CD14-positive monocyte (primary cell): ENCODE measurements at regions not wholly inside any gene's neighbourhood (a gene's known extent, or its start where the extent isn't known, plus 50 kb on each side); places are given as distances from the start of the nearest gene placed in this dataset.

Experiments
- DNase-seq, 3 donors: peaks; one replicate each; pipeline ENCODE4 v3.0.0-alpha.2; 2011 to 2022
- H2AFZ ChIP-seq: 2 replicates; pipeline ENCODE4 v1.6.0; 2012; ENCODE audit warnings: mild to moderate bottlenecking, low read depth, low read length, inconsistent platforms; ENCODE audit not compliant: insufficient read depth, poor library complexity, severe bottlenecking
- H3K27ac ChIP-seq, 2 donors: 1 replicate in 1 of 2; 2 replicates in 1 of 2; pipeline ENCODE4 v1.5.1; 2012 to 2013; ENCODE audit warnings: low read length in 2 of 2, control low read depth in 1 of 2, inconsistent platforms in 1 of 2, low read depth in 1 of 2, mild to moderate bottlenecking in 1 of 2
- H3K27me3 ChIP-seq, 2 donors: one replicate each; pipeline versions ENCODE4 v1.6.0 to v1.6.1; 2011 to 2013; ENCODE audit warnings: low read length in 2 of 2; ENCODE audit not compliant: control insufficient read depth in 2 of 2, insufficient read depth in 2 of 2
- H3K36me3 ChIP-seq, 2 donors: replicated peaks in 1 of 2; 1 replicate in 1 of 2; 2 replicates in 1 of 2; pipeline versions ENCODE4 v1.5.1 to v1.6.1; 2012 to 2013; ENCODE audit warnings: low read length in 2 of 2, control low read depth in 1 of 2, inconsistent platforms in 1 of 2, mild to moderate bottlenecking in 1 of 2; ENCODE audit not compliant: insufficient read depth in 2 of 2, control insufficient read depth in 1 of 2
- H3K4me1 ChIP-seq, 2 donors: 1 replicate in 1 of 2; 2 replicates in 1 of 2; pipeline versions ENCODE4 v1.5.1 to v1.6.1; 2012 to 2013; ENCODE audit warnings: low read length in 2 of 2, control low read depth in 1 of 2, inconsistent platforms in 1 of 2, mild to moderate bottlenecking in 1 of 2, moderate library complexity in 1 of 2; ENCODE audit not compliant: insufficient read depth in 2 of 2, control insufficient read depth in 1 of 2
- H3K4me2 ChIP-seq: replicated peaks from 2 replicates; pipeline ENCODE3; 2012; ENCODE audit warnings: low read length, moderate library complexity, mild to moderate bottlenecking; ENCODE audit not compliant: poor library complexity, severe bottlenecking; ENCODE audit errors: extremely low read depth
- H3K4me3 ChIP-seq, 3 experiments: fragments of 200-600 bp in 1 of 3; sonication (generic) in 1 of 3; replicated peaks in 1 of 3; 1 replicate in 2 of 3; 2 replicates in 1 of 3; pipeline ENCODE4 v1.5.1; 2011 to 2013; ENCODE audit warnings: low read length in 3 of 3, mild to moderate bottlenecking in 3 of 3, control low read depth in 2 of 3, low read depth in 2 of 3, inconsistent platforms in 1 of 3, moderate library complexity in 1 of 3
- H3K79me2 ChIP-seq: 2 replicates; pipeline ENCODE4 v1.6.0; 2012; ENCODE audit warnings: mild to moderate bottlenecking, control low read depth, inconsistent platforms, low read length, moderate library complexity; ENCODE audit not compliant: insufficient read depth
- H3K9ac ChIP-seq: 2 replicates; pipeline ENCODE4 v1.6.0; 2017; ENCODE audit warnings: low read length, mild to moderate bottlenecking; ENCODE audit not compliant: insufficient read depth, poor library complexity, severe bottlenecking
- H3K9me3 ChIP-seq, 2 donors: replicated peaks in 1 of 2; 1 replicate in 1 of 2; 2 replicates in 1 of 2; pipeline versions ENCODE4 v1.5.1 to v1.6.1; 2012 to 2013; ENCODE audit warnings: low read length in 2 of 2, control low read depth in 1 of 2; ENCODE audit not compliant: control insufficient read depth in 1 of 2, insufficient read depth in 1 of 2
- H4K20me1 ChIP-seq: 2 replicates; pipeline ENCODE4 v1.6.0; 2012; ENCODE audit warnings: mild to moderate bottlenecking, low read length, control low read depth, moderate library complexity; ENCODE audit not compliant: insufficient read depth
- H3K27ac Mint-ChIP-seq, 7 donors: one replicate each; pipeline ENCODE4 v1.8.0; 2020; ENCODE audit warnings: mild to moderate bottlenecking in 7 of 7, mixed read lengths in 7 of 7, moderate library complexity in 6 of 7, inconsistent platforms in 2 of 7
- H3K27me3 Mint-ChIP-seq, 3 donors: one replicate each; pipeline ENCODE4 v1.8.0; 2021 to 2022; ENCODE audit warnings: low read depth in 3 of 3, mild to moderate bottlenecking in 3 of 3, mixed read lengths in 3 of 3, moderate library complexity in 3 of 3, inconsistent platforms in 1 of 3
- H3K36me3 Mint-ChIP-seq, 2 donors: one replicate each; pipeline ENCODE4 v1.8.0; 2020; ENCODE audit warnings: mixed read lengths in 2 of 2, inconsistent platforms in 1 of 2, mild to moderate bottlenecking in 1 of 2
- H3K4me1 Mint-ChIP-seq: one replicate; pipeline ENCODE4 v1.8.0; 2020; ENCODE audit warnings: mild to moderate bottlenecking, mixed read lengths
- H3K4me3 Mint-ChIP-seq, 2 donors: one replicate each; pipeline ENCODE4 v1.8.0; 2020; ENCODE audit warnings: mild to moderate bottlenecking in 2 of 2, mixed read lengths in 2 of 2, moderate library complexity in 1 of 2
- H3K9me3 Mint-ChIP-seq, 7 donors: one replicate each; pipeline ENCODE4 v1.8.0; 2020 to 2022; ENCODE audit warnings: mixed read lengths in 7 of 7, mild to moderate bottlenecking in 6 of 7, moderate library complexity in 6 of 7, inconsistent platforms in 2 of 7
- WGBS: methylation state at CpG from one replicate; pipeline ENCODE4 v1.1.5; 2013; ENCODE audit warnings: missing lambda C conversion rate; ENCODE audit not compliant: insufficient coverage; 5-methylcytosine and 5-hydroxymethylcytosine counted together
- intact Hi-C, 2 donors: fragments of 100-400 bp; cut with micrococcal nuclease; formaldehyde crosslinking; loops; one replicate each; pipeline versions ENCODE4 v1.15.0 to v1.15.1; 2023
- TF ChIP-seq, protein P1 (sequence below): fragments of 200-600 bp; IDR thresholded peaks from one replicate; pipeline ENCODE4 v1.8.0; 2022; ENCODE audit warnings: antibody characterized with exemption, mild to moderate bottlenecking

- H3K4me3 Mint-ChIP-seq = no peak overlapping the region
- Histone ChIP-seq H3K27me3 (no peaks in the 10 kb centered on the region), H2AFZ (no peak overlapping the region), H3K79me2 (no peaks in the 10 kb centered on the region), H3K9ac (no peak overlapping the region), H4K20me1 (no peaks in the 10 kb centered on the region), H3K36me3 (no peaks in the 10 kb centered on the region), H3K9me3 (no peaks in the 10 kb centered on the region), H3K27ac (no peak overlapping the region), H3K4me2 (no peak overlapping the region), H3K4me1 (no peaks in the 10 kb centered on the region), H3K4me3 (no peak overlapping the region)
- H3K36me3 Mint-ChIP-seq = no peaks in the 10 kb centered on the region
- 83% methylated on average over 1 of the region's 4 CpGs for WGBS
- H3K27me3 Mint-ChIP-seq = peaks cover 1 to 12% (median 4%) of the 10 kb centered on the region in 3 donors
- peaks cover 0 to 2% (median 0%) of the 10 kb centered on the region in 7 donors for H3K9me3 Mint-ChIP-seq
- H3K4me1 Mint-ChIP-seq = no peaks in the 10 kb centered on the region
- TF ChIP-seq, protein P1, sequence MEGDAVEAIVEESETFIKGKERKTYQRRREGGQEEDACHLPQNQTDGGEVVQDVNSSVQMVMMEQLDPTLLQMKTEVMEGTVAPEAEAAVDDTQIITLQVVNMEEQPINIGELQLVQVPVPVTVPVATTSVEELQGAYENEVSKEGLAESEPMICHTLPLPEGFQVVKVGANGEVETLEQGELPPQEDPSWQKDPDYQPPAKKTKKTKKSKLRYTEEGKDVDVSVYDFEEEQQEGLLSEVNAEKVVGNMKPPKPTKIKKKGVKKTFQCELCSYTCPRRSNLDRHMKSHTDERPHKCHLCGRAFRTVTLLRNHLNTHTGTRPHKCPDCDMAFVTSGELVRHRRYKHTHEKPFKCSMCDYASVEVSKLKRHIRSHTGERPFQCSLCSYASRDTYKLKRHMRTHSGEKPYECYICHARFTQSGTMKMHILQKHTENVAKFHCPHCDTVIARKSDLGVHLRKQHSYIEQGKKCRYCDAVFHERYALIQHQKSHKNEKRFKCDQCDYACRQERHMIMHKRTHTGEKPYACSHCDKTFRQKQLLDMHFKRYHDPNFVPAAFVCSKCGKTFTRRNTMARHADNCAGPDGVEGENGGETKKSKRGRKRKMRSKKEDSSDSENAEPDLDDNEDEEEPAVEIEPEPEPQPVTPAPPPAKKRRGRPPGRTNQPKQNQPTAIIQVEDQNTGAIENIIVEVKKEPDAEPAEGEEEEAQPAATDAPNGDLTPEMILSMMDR = no peak
- no peak overlapping the region for H3K27ac Mint-ChIP-seq
- DNase-seq = no peak
- intact Hi-C loops = no loop called here
Measured at GRCh38 chr16:14320406-14320805, 249.3 kb downstream of the MRTFB start.
